Calu3 (cell line): ENCODE measurements at regions not wholly inside any gene's neighbourhood (a gene's known extent, or its start where the extent isn't known, plus 50 kb on each side); places are given as distances from the start of the nearest gene placed in this dataset.

Experiments
- BruUV-seq: library from RNA; stranded (reverse); fragments of 400-500 nt; replicated peaks from 2 replicates; lab custom pipeline; 2021; lab: Mats Ljungman, UMichigan
- CTCF ChIA-PET: fragments of 300-600 bp; sonication (Branson Sonifier 250); formaldehyde crosslinking; loops from one replicate; lab custom pipeline; 2022; ENCODE audit warnings: antibody characterized with exemption; lab: Charles Lee
- DNase-seq: peaks from one replicate; pipeline ENCODE4 v3.0.0; 2022
- H3K27ac Mint-ChIP-seq: one replicate; pipeline ENCODE4 v1.8.0; 2022; ENCODE audit warnings: mixed read lengths; ENCODE audit not compliant: unreplicated experiment
- H3K27me3 Mint-ChIP-seq: one replicate; pipeline ENCODE4 v1.8.0; 2022; ENCODE audit warnings: mixed read lengths; ENCODE audit not compliant: unreplicated experiment
- H3K36me3 Mint-ChIP-seq: one replicate; pipeline ENCODE4 v1.8.0; 2022; ENCODE audit warnings: mild to moderate bottlenecking, moderate library complexity, mixed read lengths; ENCODE audit not compliant: insufficient read depth, unreplicated experiment
- H3K4me1 Mint-ChIP-seq: one replicate; pipeline ENCODE4 v1.8.0; 2022; ENCODE audit warnings: mild to moderate bottlenecking, low read depth, mixed read lengths; ENCODE audit not compliant: unreplicated experiment
- H3K4me3 Mint-ChIP-seq: one replicate; pipeline ENCODE4 v1.8.0; 2022; ENCODE audit warnings: mild to moderate bottlenecking, low read depth, moderate library complexity, mixed read lengths; ENCODE audit not compliant: unreplicated experiment
- H3K9me3 Mint-ChIP-seq: one replicate; pipeline ENCODE4 v1.8.0; 2022; ENCODE audit warnings: low read depth, mixed read lengths; ENCODE audit not compliant: unreplicated experiment
- intact Hi-C: fragments of 100-400 bp; cut with micrococcal nuclease; formaldehyde crosslinking; loops from one replicate; pipeline ENCODE4 v1.10.0; 2022; ENCODE audit not compliant: unreplicated experiment
- TF ChIP-seq, protein P1 (sequence below): fragments of 200-600 bp; IDR thresholded peaks from one replicate; pipeline ENCODE4 v1.8.0; 2022; ENCODE audit warnings: antibody characterized with exemption; ENCODE audit not compliant: unreplicated experiment

DNA sequence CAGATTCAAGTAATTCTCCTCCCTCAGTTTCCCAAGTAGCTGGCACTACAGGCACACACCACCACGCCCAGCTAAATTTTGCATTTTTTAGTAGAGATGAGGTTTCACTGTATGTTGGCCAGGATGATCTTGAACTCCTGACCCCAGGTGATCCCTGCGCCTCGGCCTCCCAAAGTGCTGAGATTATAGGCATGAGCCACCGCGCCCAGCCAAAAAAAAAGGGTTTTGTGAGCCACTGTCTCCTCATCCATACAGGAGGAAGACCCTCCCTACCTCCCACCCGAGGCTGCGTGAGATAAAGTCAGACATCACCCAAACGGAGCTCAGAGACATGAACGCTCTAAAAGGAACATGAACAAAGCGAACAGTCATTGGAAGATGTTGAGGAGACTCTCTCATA lies 745.7 kb downstream of the BRD1 start:
- no peak for DNase-seq
- CTCF ChIA-PET = no interaction called here
- BruUV-seq = no TSS peak
- intact Hi-C loops = no loop called here
- peaks cover 12% of the 10 kb centered on the region for H3K9me3 Mint-ChIP-seq
- no peak overlapping the region for H3K27ac Mint-ChIP-seq
- no peak overlapping the region for H3K4me3 Mint-ChIP-seq
- H3K4me1 Mint-ChIP-seq = no peaks in the 10 kb centered on the region
- no peaks in the 10 kb centered on the region for H3K36me3 Mint-ChIP-seq
- TF ChIP-seq, protein P1, sequence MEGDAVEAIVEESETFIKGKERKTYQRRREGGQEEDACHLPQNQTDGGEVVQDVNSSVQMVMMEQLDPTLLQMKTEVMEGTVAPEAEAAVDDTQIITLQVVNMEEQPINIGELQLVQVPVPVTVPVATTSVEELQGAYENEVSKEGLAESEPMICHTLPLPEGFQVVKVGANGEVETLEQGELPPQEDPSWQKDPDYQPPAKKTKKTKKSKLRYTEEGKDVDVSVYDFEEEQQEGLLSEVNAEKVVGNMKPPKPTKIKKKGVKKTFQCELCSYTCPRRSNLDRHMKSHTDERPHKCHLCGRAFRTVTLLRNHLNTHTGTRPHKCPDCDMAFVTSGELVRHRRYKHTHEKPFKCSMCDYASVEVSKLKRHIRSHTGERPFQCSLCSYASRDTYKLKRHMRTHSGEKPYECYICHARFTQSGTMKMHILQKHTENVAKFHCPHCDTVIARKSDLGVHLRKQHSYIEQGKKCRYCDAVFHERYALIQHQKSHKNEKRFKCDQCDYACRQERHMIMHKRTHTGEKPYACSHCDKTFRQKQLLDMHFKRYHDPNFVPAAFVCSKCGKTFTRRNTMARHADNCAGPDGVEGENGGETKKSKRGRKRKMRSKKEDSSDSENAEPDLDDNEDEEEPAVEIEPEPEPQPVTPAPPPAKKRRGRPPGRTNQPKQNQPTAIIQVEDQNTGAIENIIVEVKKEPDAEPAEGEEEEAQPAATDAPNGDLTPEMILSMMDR = no peak
- no peaks in the 10 kb centered on the region for H3K27me3 Mint-ChIP-seq

DNA sequence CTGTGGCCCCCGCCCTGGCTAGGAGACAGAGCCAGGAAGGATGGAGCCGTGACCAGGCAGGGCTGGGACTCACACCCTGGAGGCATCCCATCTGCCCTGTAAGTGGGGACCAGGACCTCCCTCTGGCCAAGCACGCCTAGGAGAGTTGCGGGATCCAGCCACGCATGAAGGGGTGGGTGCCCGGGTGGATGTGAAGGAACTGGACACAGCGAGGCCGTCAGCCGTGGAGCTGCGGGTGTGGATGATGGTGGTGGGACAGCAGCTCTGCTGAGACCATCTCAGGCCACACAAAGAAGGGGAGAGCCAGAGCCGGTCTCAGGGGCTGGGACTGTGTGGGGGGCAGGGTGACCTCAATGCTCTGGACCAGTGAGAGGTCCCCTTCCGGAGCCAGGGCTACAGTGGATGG lies 746.4 kb downstream of the BRD1 start:
- TF ChIP-seq, protein P1 = no peak
- DNase-seq = no peak
- H3K4me1 Mint-ChIP-seq = no peaks in the 10 kb centered on the region
- CTCF ChIA-PET = no interaction called here
- BruUV-seq = no TSS peak
- H3K27me3 Mint-ChIP-seq = no peaks in the 10 kb centered on the region
- no peak overlapping the region for H3K27ac Mint-ChIP-seq
- H3K36me3 Mint-ChIP-seq = no peaks in the 10 kb centered on the region
- peaks cover 12% of the 10 kb centered on the region for H3K9me3 Mint-ChIP-seq
- no peak overlapping the region for H3K4me3 Mint-ChIP-seq
- intact Hi-C loops = no loop called here

DNA sequence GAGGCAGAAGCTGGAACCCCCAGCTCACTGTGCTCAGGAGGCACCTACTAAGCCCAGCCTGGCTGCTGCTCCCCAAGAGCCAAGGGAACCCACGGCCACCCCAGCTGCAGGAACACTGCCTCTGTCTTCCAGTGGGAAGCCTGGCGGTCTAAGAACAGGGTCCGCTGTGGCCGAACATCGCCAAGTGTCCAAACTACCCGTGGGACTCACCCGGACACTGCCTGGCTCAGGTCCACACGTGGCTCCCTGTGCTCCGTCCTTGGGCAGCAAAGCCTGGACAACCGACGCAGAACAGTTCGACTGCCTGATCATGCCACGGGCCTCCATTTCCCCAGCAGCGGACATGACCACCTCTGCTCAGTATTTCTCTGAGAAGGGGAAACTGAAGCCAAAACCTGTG lies 747.0 kb downstream of the BRD1 start:
- no peaks in the 10 kb centered on the region for H3K27me3 Mint-ChIP-seq
- no peak for DNase-seq
- TF ChIP-seq, protein P1 = no peak
- peaks cover 12% of the 10 kb centered on the region for H3K9me3 Mint-ChIP-seq
- intact Hi-C loops = no loop called here
- BruUV-seq = no TSS peak
- H3K36me3 Mint-ChIP-seq = no peaks in the 10 kb centered on the region
- H3K4me1 Mint-ChIP-seq = no peaks in the 10 kb centered on the region
- H3K4me3 Mint-ChIP-seq = no peak overlapping the region
- H3K27ac Mint-ChIP-seq = no peak overlapping the region
- CTCF ChIA-PET = no interaction called here

DNA sequence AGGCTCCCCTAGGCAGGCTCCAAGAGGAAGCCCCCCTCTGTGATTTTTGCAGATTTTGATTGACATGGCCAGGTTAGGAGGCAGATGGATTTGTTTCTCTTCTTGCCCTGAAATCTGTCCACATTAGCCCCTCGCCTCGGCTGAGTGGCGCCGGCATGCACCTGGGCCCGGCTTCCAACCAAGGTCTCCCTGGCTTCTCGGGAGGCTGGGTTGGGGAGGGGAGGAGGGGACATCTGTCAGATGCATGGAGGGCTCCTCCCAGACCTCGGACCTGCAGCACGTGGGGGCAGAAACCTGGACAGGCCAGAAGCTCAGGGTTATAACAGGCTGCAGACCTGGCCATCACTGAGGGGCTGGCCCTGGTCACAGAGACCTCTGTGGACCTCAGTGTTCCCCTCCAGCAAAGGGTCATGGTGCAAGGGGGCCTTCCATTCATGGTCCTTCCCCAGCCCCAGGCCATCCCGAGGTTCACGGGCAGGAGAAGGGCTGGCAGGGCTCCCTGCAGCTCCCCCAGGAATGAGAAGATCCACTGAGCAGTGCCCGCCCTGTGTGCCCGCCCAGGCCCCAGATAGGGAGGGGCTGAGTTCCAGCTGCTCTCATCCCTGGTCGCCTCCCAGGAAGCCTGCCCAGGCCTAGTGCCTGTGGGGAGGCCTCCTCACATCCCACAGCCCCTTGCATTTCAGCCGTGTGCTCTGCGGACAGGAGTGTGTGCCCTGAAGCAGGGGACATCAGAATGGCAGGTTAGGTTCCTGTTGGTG lies 747.8 kb downstream of the BRD1 start:
- H3K27me3 Mint-ChIP-seq = no peaks in the 10 kb centered on the region
- CTCF ChIA-PET = no interaction called here
- TF ChIP-seq, protein P1 = no peak
- H3K27ac Mint-ChIP-seq = no peak overlapping the region
- BruUV-seq = no TSS peak
- peaks cover 12% of the 10 kb centered on the region for H3K9me3 Mint-ChIP-seq
- H3K36me3 Mint-ChIP-seq = no peaks in the 10 kb centered on the region
- DNase-seq = no peak
- no peak overlapping the region for H3K4me3 Mint-ChIP-seq
- H3K4me1 Mint-ChIP-seq = no peaks in the 10 kb centered on the region
- intact Hi-C loops = no loop called here
